ENCODE measurements at regions not wholly inside any gene's neighbourhood (a gene's known extent, or its start where the extent isn't known, plus 50 kb on each side); places are given as distances from the start of the nearest gene placed in this dataset.

GRCh38 chr5:23253621-23254198 lies 253.7 kb upstream of the PRDM9 start:
- TF ChIP-seq EZH2phosphoT487 (IDR thresholded peaks at IDR 0.05; ENCODE audit: insufficient read depth, low read depth) (no peak), EZH2 (IDR thresholded peaks at IDR 0.05; ENCODE audit: insufficient read depth, poor library complexity, severe bottlenecking) (no peak)
